ENCODE measurements at regions not wholly inside any gene's neighbourhood (a gene's known extent, or its start where the extent isn't known, plus 50 kb on each side); places are given as distances from the start of the nearest gene placed in this dataset.

GRCh38 chr11:29518389-29519174 lies 498.2 kb downstream of the KCNA4 start:
- H3K9me3 ChIP-seq (ENCODE audit: severe bottlenecking) = peaks cover 7% of the 10 kb centered on the region
- no peaks in the 10 kb centered on the region for H3K27me3 ChIP-seq (ENCODE audit: insufficient read depth, low read depth, severe bottlenecking)
- DNase-seq = peak; percentile 22
- TF ChIP-seq CTCF (IDR thresholded peaks at IDR 0.05; ENCODE audit: low read depth, low read length) = peak; percentile 44
- no peaks in the 10 kb centered on the region for H3K36me3 ChIP-seq
- H3K4me3 ChIP-seq (ENCODE audit: low read depth, low read length) = no peak overlapping the region
- H3K27ac ChIP-seq = no peak overlapping the region

DNA sequence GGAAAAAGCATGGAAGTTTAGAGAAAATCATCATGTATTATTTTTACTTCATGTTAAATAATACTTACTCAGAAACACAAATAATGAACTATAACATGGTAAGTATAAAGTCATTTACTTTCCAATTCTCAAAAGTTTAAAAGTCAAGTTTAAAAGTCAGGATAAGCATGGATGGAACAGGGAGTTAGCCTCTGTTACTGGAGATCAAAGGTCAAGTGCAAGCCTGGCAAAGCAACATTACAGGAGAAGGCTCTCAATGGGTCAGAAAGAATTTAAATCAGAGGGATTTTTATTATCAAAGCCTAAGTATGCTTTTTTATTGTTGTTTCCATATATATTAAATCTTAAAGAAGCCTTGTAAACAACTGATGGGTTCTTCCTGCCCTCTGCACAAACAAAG lies 505.4 kb downstream of the KCNA4 start:
- no peak for TF ChIP-seq CTCF (IDR thresholded peaks at IDR 0.05; ENCODE audit: low read depth, low read length)
- Histone ChIP-seq H3K27ac (no peak overlapping the region), H3K9me3 (ENCODE audit: severe bottlenecking) (no peaks in the 10 kb centered on the region), H3K4me3 (ENCODE audit: low read depth, low read length) (no peak overlapping the region), H3K36me3 (no peaks in the 10 kb centered on the region), H3K27me3 (ENCODE audit: insufficient read depth, low read depth, severe bottlenecking) (no peaks in the 10 kb centered on the region)
- DNase-seq = no peak

- Histone ChIP-seq H3K9me3 (ENCODE audit: severe bottlenecking) (no peaks in the 10 kb centered on the region), H3K36me3 (no peaks in the 10 kb centered on the region), H3K27ac (no peak overlapping the region), H3K27me3 (ENCODE audit: insufficient read depth, low read depth, severe bottlenecking) (no peaks in the 10 kb centered on the region), H3K4me3 (ENCODE audit: low read depth, low read length) (no peak overlapping the region)
- no peak for DNase-seq
- no peak for TF ChIP-seq CTCF (IDR thresholded peaks at IDR 0.05; ENCODE audit: low read depth, low read length)
These were observed 509.5 kb downstream of the KCNA4 start for GRCh38 chr11:29507376-29507775.

DNA sequence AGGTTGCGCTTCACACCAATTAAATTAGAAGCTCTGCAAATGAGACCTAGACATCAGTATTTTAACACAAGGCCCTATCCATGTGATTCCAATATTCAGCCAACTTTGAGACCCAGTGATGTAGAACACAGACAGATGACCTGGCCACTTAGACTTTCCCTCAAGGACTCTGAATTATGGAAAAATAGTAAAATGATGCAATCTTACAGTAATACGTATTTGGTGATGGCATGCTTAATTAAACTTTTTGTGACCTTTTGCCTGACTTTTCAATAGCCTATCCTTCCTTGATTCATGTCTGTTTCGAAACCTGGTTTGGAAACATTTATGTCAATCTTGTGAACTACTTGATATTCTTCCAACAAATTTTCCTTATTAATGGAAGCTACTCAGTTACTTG lies 521.2 kb downstream of the KCNA4 start:
- DNase-seq = no peak
- no peaks in the 10 kb centered on the region for H3K27me3 ChIP-seq (ENCODE audit: insufficient read depth, low read depth, severe bottlenecking)
- no peak for TF ChIP-seq CTCF (IDR thresholded peaks at IDR 0.05; ENCODE audit: low read depth, low read length)

GRCh38 chr11:29490938-29491337 lies 525.9 kb downstream of the KCNA4 start:
- no peak for TF ChIP-seq CTCF (IDR thresholded peaks at IDR 0.05; ENCODE audit: low read depth, low read length)
- no peak for DNase-seq

More for the DNA sequence above, 521.2 kb downstream of the KCNA4 start:
- H3K4me3 ChIP-seq (ENCODE audit: low read depth, low read length) = no peak overlapping the region
- H3K27ac ChIP-seq = no peak overlapping the region
- H3K36me3 ChIP-seq = no peaks in the 10 kb centered on the region
- no peaks in the 10 kb centered on the region for H3K9me3 ChIP-seq (ENCODE audit: severe bottlenecking)

DNA sequence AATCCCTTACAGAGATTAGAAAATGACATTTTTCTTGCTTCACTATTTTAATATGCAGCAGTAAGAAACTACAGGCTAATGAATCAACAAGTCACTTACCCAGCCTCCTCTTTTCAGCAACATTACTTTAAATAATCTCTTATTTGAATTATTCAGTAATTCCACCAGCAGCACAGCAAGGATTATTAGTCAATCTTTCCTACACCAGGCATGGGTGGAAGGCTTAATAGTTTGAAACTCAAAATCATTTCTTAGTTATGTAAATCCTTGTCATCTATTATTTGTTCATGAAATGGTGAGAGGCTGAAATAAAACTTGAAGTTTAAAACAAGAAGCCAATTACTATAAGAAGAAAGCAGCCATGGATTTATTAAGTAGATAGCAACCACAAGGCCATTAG lies 530.5 kb downstream of the KCNA4 start:
- no peak for DNase-seq
- TF ChIP-seq CTCF (IDR thresholded peaks at IDR 0.05; ENCODE audit: low read depth, low read length) = no peak
- Histone ChIP-seq H3K9me3 (ENCODE audit: severe bottlenecking) (no peaks in the 10 kb centered on the region), H3K27me3 (ENCODE audit: insufficient read depth, low read depth, severe bottlenecking) (no peaks in the 10 kb centered on the region), H3K4me3 (ENCODE audit: low read depth, low read length) (no peak overlapping the region), H3K36me3 (no peaks in the 10 kb centered on the region), H3K27ac (no peak overlapping the region; the same call in 1 of the 2 replicates)

More at GRCh38 chr11:29490938-29491337, 525.9 kb downstream of the KCNA4 start:
- Histone ChIP-seq H3K27ac (no peak overlapping the region), H3K36me3 (no peaks in the 10 kb centered on the region), H3K4me3 (ENCODE audit: low read depth, low read length) (no peak overlapping the region), H3K9me3 (ENCODE audit: severe bottlenecking) (no peaks in the 10 kb centered on the region), H3K27me3 (ENCODE audit: insufficient read depth, low read depth, severe bottlenecking) (no peaks in the 10 kb centered on the region)
